Nucleus accumbens (tissue), 56 donors: ENCODE measurements at regions not wholly inside any gene's neighbourhood (a gene's known extent, or its start where the extent isn't known, plus 50 kb on each side); places are given as distances from the start of the nearest gene placed in this dataset.
"Not testable (repeated sequence)": the region's sequence is repeated elsewhere in the genome, so short reads cannot be mapped to it uniquely, and the experiment has no call there.

Experiments used
- DNase-seq, 56 donors: peaks; one replicate each; lab custom pipeline; 2025; lab: John Stamatoyannopoulos, UW

- no peak for DNase-seq
Observed at GRCh38 chr12:88365403-88365802, 214.9 kb downstream of the KITLG start.

GRCh38 chr12:88366101-88366500 lies 214.2 kb downstream of the KITLG start:
- DNase-seq, result no peak

GRCh38 chr12:88367231-88367630 lies 213.0 kb downstream of the KITLG start:
- DNase-seq, result no peak

- DNase-seq, result not testable (repeated sequence)
Observed at GRCh38 chr12:88368077-88368476, 212.2 kb downstream of the KITLG start.

GRCh38 chr12:88371416-88372183 lies 208.7 kb downstream of the KITLG start:
- DNase-seq, result no peak

- no peak for DNase-seq
Observed at GRCh38 chr12:88375306-88376305, 204.7 kb downstream of the KITLG start.

GRCh38 chr12:88377973-88378372 lies 202.3 kb downstream of the KITLG start:
- no peak for DNase-seq

- no peak for DNase-seq
Observed at GRCh38 chr12:88381466-88381865, 198.8 kb downstream of the KITLG start.

GRCh38 chr12:88383405-88383804 lies 196.9 kb downstream of the KITLG start:
- no peak for DNase-seq

- no peak for DNase-seq
Observed at GRCh38 chr12:88388566-88389540, 191.4 kb downstream of the KITLG start.

- no peak for DNase-seq
Observed at GRCh38 chr12:88390811-88391210, 189.5 kb downstream of the KITLG start.

GRCh38 chr12:88391556-88391955 lies 188.7 kb downstream of the KITLG start:
- no peak for DNase-seq

GRCh38 chr12:88393017-88393767 lies 187.1 kb downstream of the KITLG start:
- DNase-seq, result no peak

GRCh38 chr12:88398031-88398430 lies 182.2 kb downstream of the KITLG start:
- no peak for DNase-seq

- DNase-seq, result no peak
Observed at GRCh38 chr12:88399811-88400210, 180.5 kb downstream of the KITLG start.

- no peak for DNase-seq
Observed at GRCh38 chr12:88400302-88400701, 180.0 kb downstream of the KITLG start.

- no peak for DNase-seq
Observed at GRCh38 chr12:88401155-88401554, 179.1 kb downstream of the KITLG start.

GRCh38 chr12:88406905-88407304 lies 173.4 kb downstream of the KITLG start:
- DNase-seq, result no peak

- DNase-seq, result no peak
Observed at GRCh38 chr12:88408823-88409222, 171.4 kb downstream of the KITLG start.

- DNase-seq, result no peak
Observed at GRCh38 chr12:88409257-88409656, 171.0 kb downstream of the KITLG start.
